SK-N-SH (cell line): ENCODE measurements at regions not wholly inside any gene's neighbourhood (a gene's known extent, or its start where the extent isn't known, plus 50 kb on each side); places are given as distances from the start of the nearest gene placed in this dataset.
"Not testable (repeated sequence)": the region's sequence is repeated elsewhere in the genome, so short reads cannot be mapped to it uniquely, and the experiment has no call there.

ENCODE experiments used
- CTCF ChIA-PET: fragments of 300-600, 350-600 bp; formaldehyde crosslinking; extraction: SDS; loops from one replicate; lab custom pipeline; 2021; lab: Yijun Ruan, JAX
- POLR2A ChIA-PET: fragments of 350-600 bp; sonication (Branson Sonifier 250); formaldehyde crosslinking; extraction: SDS; loops from one replicate; lab custom pipeline; 2020; ENCODE audit warnings: antibody characterized with exemption, inconsistent platforms; lab: Yijun Ruan, JAX
- DNase-seq: peaks from one replicate; pipeline ENCODE4 v3.0.0; 2012
- H2AFZ ChIP-seq: fragments of 200-600 bp; sonication (generic); 2 replicates; pipeline ENCODE4 v1.8.1; 2016; ENCODE audit warnings: antibody characterized with exemption, mild to moderate bottlenecking, low read depth
- H3F3A ChIP-seq: fragments of 200-600 bp; sonication (generic); replicated peaks from 2 replicates; pipeline ENCODE3; 2016; ENCODE audit warnings: antibody characterized with exemption, mild to moderate bottlenecking; ENCODE audit not compliant: insufficient read depth
- H3K27ac ChIP-seq, 2 experiments: fragments of 200-500 bp in 1 of 2; fragments of 200-600 bp in 1 of 2; sonication (Bioruptor generic) in 1 of 2; sonication (generic), shearing (Covaris generic) in 1 of 2; 2 replicates each; pipeline versions ENCODE4 v1.5.1 to v1.6.1; 2014 to 2016; ENCODE audit warnings: low read depth in 2 of 2, inconsistent platforms in 1 of 2, low read length in 1 of 2, mild to moderate bottlenecking in 1 of 2, mixed read lengths in 1 of 2
- H3K27me3 ChIP-seq: fragments of 200-600 bp; sonication (generic), shearing (Covaris generic); 2 replicates; pipeline ENCODE4 v1.6.1; 2016; ENCODE audit warnings: mixed run types; ENCODE audit not compliant: insufficient read depth
- H3K36me3 ChIP-seq, 2 experiments: fragments of 200-500 bp in 1 of 2; fragments of 200-600 bp in 1 of 2; sonication (Bioruptor generic) in 1 of 2; sonication (generic) in 1 of 2; replicated peaks in 1 of 2; 2 replicates each; pipeline versions ENCODE3 to v1.5.1; 2014 to 2016; ENCODE audit warnings: low read length in 1 of 2, mild to moderate bottlenecking in 1 of 2; ENCODE audit not compliant: insufficient read depth in 2 of 2, control insufficient read depth in 1 of 2
- H3K4me1 ChIP-seq, 2 experiments: fragments of 200-500 bp in 1 of 2; fragments of 200-600 bp in 1 of 2; sonication (Bioruptor generic) in 1 of 2; sonication (generic), shearing (Covaris generic) in 1 of 2; 2 replicates each; pipeline versions ENCODE4 v1.5.1 to v1.6.1; 2014 to 2016; ENCODE audit warnings: low read depth in 1 of 2, low read length in 1 of 2, mixed run types in 1 of 2; ENCODE audit not compliant: insufficient read depth in 2 of 2, control insufficient read depth in 1 of 2
- H3K4me2 ChIP-seq: fragments of 200-600 bp; sonication (generic), shearing (Covaris generic); 2 replicates; pipeline ENCODE4 v1.6.1; 2017; ENCODE audit warnings: mixed run types
- H3K4me3 ChIP-seq, 2 experiments: fragments of 200-500 bp in 1 of 2; fragments of 200-600 bp in 1 of 2; sonication (Bioruptor generic) in 1 of 2; sonication (generic), shearing (Covaris generic) in 1 of 2; 2 replicates each; pipeline versions ENCODE4 v1.5.1 to v1.8.1; 2014 to 2016; ENCODE audit warnings: low read depth in 2 of 2, inconsistent platforms in 1 of 2, low read length in 1 of 2, mild to moderate bottlenecking in 1 of 2, mixed read lengths in 1 of 2, moderate library complexity in 1 of 2
- H3K79me2 ChIP-seq: fragments of 200-600 bp; sonication (generic); 2 replicates; pipeline ENCODE4 v1.8.1; 2017; ENCODE audit warnings: mild to moderate bottlenecking; ENCODE audit not compliant: insufficient read depth
- H3K9ac ChIP-seq: fragments of 200-600 bp; sonication (generic); 2 replicates; pipeline ENCODE4 v1.6.1; 2017; ENCODE audit warnings: mixed run types
- H3K9me2 ChIP-seq: fragments of 200-600 bp; sonication (generic); 2 replicates; pipeline ENCODE4 v1.6.1; 2017; ENCODE audit warnings: mixed run types
- H3K9me3 ChIP-seq: fragments of 200-600 bp; sonication (generic); 2 replicates; pipeline ENCODE4 v1.6.1; 2017; ENCODE audit warnings: mixed run types, mild to moderate bottlenecking, moderate library complexity
- H4K20me1 ChIP-seq: fragments of 200-600 bp; sonication (generic); 2 replicates; pipeline ENCODE4 v1.6.1; 2017; ENCODE audit warnings: mild to moderate bottlenecking, mixed run types; ENCODE audit not compliant: insufficient read depth
- ELF1 ChIP-seq: IDR thresholded peaks from 2 replicates; pipeline ENCODE4 v1.4.0; 2012
- EZH2phosphoT487 ChIP-seq: fragments of 200-600 bp; sonication (generic); IDR thresholded peaks from 2 replicates; pipeline ENCODE4 v1.6.1; 2017; ENCODE audit warnings: low read depth, mixed run types, mild to moderate bottlenecking, antibody characterized with exemption, moderate library complexity, borderline replicate concordance
- FOSL2 ChIP-seq: IDR thresholded peaks from 2 replicates; pipeline ENCODE4 v1.4.0; 2012; ENCODE audit warnings: low read depth, mild to moderate bottlenecking, moderate library complexity, borderline replicate concordance
- FOXJ3 ChIP-seq: sonication (generic); formaldehyde crosslinking; IDR thresholded peaks from 2 replicates; pipeline ENCODE4 v1.5.1; 2020; ENCODE audit warnings: mild to moderate bottlenecking, missing genetic modification reagents
- JUND ChIP-seq: IDR thresholded peaks from 2 replicates; pipeline ENCODE4 v1.4.0; 2012
- MAX ChIP-seq: IDR thresholded peaks from 2 replicates; pipeline ENCODE4 v1.4.0; 2012; ENCODE audit warnings: low read depth
- MEF2A ChIP-seq: IDR thresholded peaks from 2 replicates; pipeline ENCODE4 v1.4.0; 2012; ENCODE audit warnings: low read depth, borderline replicate concordance
- MXI1 ChIP-seq: IDR thresholded peaks from 2 replicates; pipeline ENCODE4 v1.6.1; 2012; ENCODE audit warnings: mild to moderate bottlenecking, low read depth, low read length, improper control_type of control experiment
- NFIC ChIP-seq: IDR thresholded peaks from 2 replicates; pipeline ENCODE4 v1.4.0; 2012; ENCODE audit warnings: borderline replicate concordance
- NRF1 ChIP-seq: IDR thresholded peaks from 2 replicates; pipeline ENCODE4 v1.6.1; 2012; ENCODE audit warnings: low read depth, mild to moderate bottlenecking, low read length
- PBX3 ChIP-seq: IDR thresholded peaks from 2 replicates; pipeline ENCODE4; 2012
- RAD21 ChIP-seq: IDR thresholded peaks from 2 replicates; pipeline ENCODE4 v1.6.1; 2012; ENCODE audit warnings: mild to moderate bottlenecking, low read length
- USF2 ChIP-seq: fragments of 150-350 bp; IDR thresholded peaks from 2 replicates; pipeline ENCODE4 v1.6.1; 2017; ENCODE audit warnings: antibody characterized with exemption, low read length, low read depth, borderline replicate concordance
- WGBS: methylation state at CpG from one replicate; pipeline ENCODE4 v1.1.6; 2017; ENCODE audit warnings: low lambda C conversion rate; 5-methylcytosine and 5-hydroxymethylcytosine counted together

- WGBS, result 33% methylated on average over 4 of the region's 4 CpGs
- Histone ChIP-seq H3K9me2 (no peaks in the 10 kb centered on the region), H3K27me3 (no peaks in the 10 kb centered on the region), H3K36me3 (no peaks in the 10 kb centered on the region), H3K4me2 (no peak overlapping the region), H3K9me3 (no peaks in the 10 kb centered on the region), H2AFZ (no peak overlapping the region), H3K9ac (no peak overlapping the region), H3K4me1 (no peaks in the 10 kb centered on the region; a peak in 1 of 4 replicates), H3K79me2 (no peaks in the 10 kb centered on the region), H3K27ac (no peak overlapping the region), H4K20me1 (no peaks in the 10 kb centered on the region), H3K4me3 (no peak overlapping the region), H3F3A (no peaks in the 10 kb centered on the region)
- ChIA-PET CTCF (no interaction called here), POLR2A (no interaction called here)
- no peak for TF ChIP-seq PBX3
- TF ChIP-seq NFIC, result no peak
- TF ChIP-seq ELF1, result no peak
- TF ChIP-seq RAD21, result no peak
- TF ChIP-seq MAX, result no peak
- no peak for TF ChIP-seq FOXJ3 (CRISPR knock-in tag)
- TF ChIP-seq NRF1, result no peak
- no peak for TF ChIP-seq MEF2A
- TF ChIP-seq MXI1, result no peak
- no peak for TF ChIP-seq JUND
- no peak for TF ChIP-seq EZH2phosphoT487
- no peak for TF ChIP-seq USF2
- no peak for TF ChIP-seq FOSL2
- no peak for DNase-seq
These were observed 1306.2 kb upstream of the PCDH20 start for GRCh38 chr13:62721893-62722292.

- H3K36me3 ChIP-seq, H4K20me1 ChIP-seq, POLR2A ChIA-PET, H3F3A ChIP-seq, H3K4me2 ChIP-seq, DNase-seq, H2AFZ ChIP-seq, H3K9me3 ChIP-seq, H3K9me2 ChIP-seq, H3K9ac ChIP-seq, H3K27me3 ChIP-seq, H3K79me2 ChIP-seq, H3K4me1 ChIP-seq, H3K27ac ChIP-seq, H3K4me3 ChIP-seq: not testable (repeated sequence)
- CTCF ChIA-PET, result interaction anchor here (0.7 to 1.8 kb wide), 2 partner anchors 22 to 368 kb away, joined by 3 read pairs; no protein-coding TSS in a partner anchor
- WGBS, result 61% methylated on average over 7 of the region's 7 CpGs
These were observed 1296.3 kb upstream of the PCDH20 start for GRCh38 chr13:62711948-62712347.
